ENCODE measurements at regions not wholly inside any gene's neighbourhood (a gene's known extent, or its start where the extent isn't known, plus 50 kb on each side); places are given as distances from the start of the nearest gene placed in this dataset.

DNA sequence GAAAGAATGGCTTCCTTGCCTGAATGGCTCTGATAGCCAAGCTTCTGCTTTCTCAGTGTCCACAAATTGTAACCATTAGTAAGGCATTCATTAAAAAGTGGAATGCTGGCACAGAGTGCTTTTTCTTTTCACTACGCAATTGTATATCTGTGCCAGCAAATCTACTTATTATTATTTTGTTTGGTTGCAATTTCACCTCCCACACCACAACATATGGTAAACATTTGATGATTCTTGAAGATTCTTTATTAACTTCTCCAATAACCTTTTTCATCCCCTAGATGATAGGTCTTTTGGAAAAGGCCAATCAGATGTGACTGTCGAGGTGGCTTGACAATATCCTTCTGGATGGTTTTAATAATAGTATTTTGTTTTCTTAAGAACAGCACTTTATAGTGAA, 234.1 kb downstream of the TMEM38B start:
- no peak overlapping the region for H4K5ac ChIP-seq (ENCODE audit: insufficient read length, low read depth, low read length)
- no peaks in the 10 kb centered on the region for H3K79me1 ChIP-seq (ENCODE audit: low read depth, low read length)
- no peaks in the 10 kb centered on the region for H3K27me3 ChIP-seq (replicated peaks in 1 of 4; ENCODE audit: control insufficient read depth in 3 of 4, extremely low read depth in 1 of 4, insufficient read depth in 3 of 4, low read length in 3 of 4)
- H3K4me1 ChIP-seq (replicated peaks in 1 of 4; ENCODE audit: control insufficient read depth in 3 of 4, insufficient read depth in 4 of 4, low read length in 3 of 4): no peaks in the 10 kb centered on the region
- no peak overlapping the region for H2AFZ ChIP-seq (ENCODE audit: low read length)
- H3K4me3 ChIP-seq (ENCODE audit: extremely low read depth in 1 of 4, insufficient read depth in 2 of 4, low read depth in 3 of 4, low read length in 4 of 4): no peak overlapping the region
- no peak overlapping the region for H4K91ac ChIP-seq (replicated peaks; ENCODE audit: insufficient read length, low read length)
- H4K8ac ChIP-seq (ENCODE audit: extremely low read depth, insufficient read depth, low read length): no peak overlapping the region
- no peak overlapping the region for H3K27ac ChIP-seq (ENCODE audit: low read depth, low read length)
- 86% methylated on average over 2 of the region's 2 CpGs; no CpG with 5 or more reads in 1 of the 2 experiments for WGBS, 2 experiments (ENCODE audit: extremely low coverage in 1 of 2, insufficient coverage in 1 of 2, insufficient read length in 1 of 2, insufficient replicate concordance in 2 of 2, low coverage in 1 of 2, low lambda C conversion rate in 2 of 2, missing lambda C conversion rate in 1 of 2)
- FAIRE-seq (no peak), DNase-seq (ENCODE audit: low read depth in 1 of 2, low spot score in 2 of 2) (no peak)
- no peak overlapping the region for H2BK20ac ChIP-seq (ENCODE audit: low read length)
- no peak overlapping the region for H2AK5ac ChIP-seq (ENCODE audit: low read depth, low read length)
- no peak overlapping the region for H2BK15ac ChIP-seq (ENCODE audit: low read length)
- H2BK120ac ChIP-seq (replicated peaks; ENCODE audit: low read depth, low read length): no peak overlapping the region
- no peak overlapping the region for H2BK12ac ChIP-seq (ENCODE audit: low read depth, low read length)
- CTCF ChIA-PET (ENCODE audit: partially characterized antibody): interaction anchor here (0.6 kb wide), 1 partner anchor 246 kb away, joined by 3 read pairs; no protein-coding TSS in a partner anchor
- POLR2A ChIA-PET (ENCODE audit: partially characterized antibody): no interaction called here
- H2BK5ac ChIP-seq (ENCODE audit: low read depth, low read length): no peak overlapping the region
- H3K79me2 ChIP-seq (ENCODE audit: control insufficient read depth in 1 of 2, insufficient read depth in 2 of 2, low read length in 2 of 2): no peaks in the 10 kb centered on the region
- H3K4ac ChIP-seq (replicated peaks; ENCODE audit: insufficient read length, low read depth, low read length): no peak overlapping the region
- no peak overlapping the region for H3K9ac ChIP-seq (replicated peaks in 1 of 4; ENCODE audit: extremely low read depth in 1 of 4, low read depth in 3 of 4, low read length in 3 of 4)
- no peak overlapping the region for H3K14ac ChIP-seq (ENCODE audit: insufficient read length)
- no peaks in the 10 kb centered on the region for H3K9me3 ChIP-seq (ENCODE audit: insufficient read depth in 2 of 2, low read depth in 1 of 2, low read length in 1 of 2)
- H3K23me2 ChIP-seq (ENCODE audit: low read depth, low read length): no peaks in the 10 kb centered on the region
- H3K23ac ChIP-seq (ENCODE audit: insufficient read length): no peak overlapping the region
- H4K20me1 ChIP-seq (replicated peaks in 1 of 2; ENCODE audit: control insufficient read depth in 1 of 2, insufficient read depth in 2 of 2, low read length in 2 of 2): no peaks in the 10 kb centered on the region
- H3K56ac ChIP-seq (replicated peaks; ENCODE audit: insufficient read length, low read depth, low read length): no peak overlapping the region
- TF ChIP-seq SIRT6 (IDR thresholded peaks at IDR 0.05; ENCODE audit: low read length): no peak
- no peak for TF ChIP-seq JUN (IDR thresholded peaks at IDR 0.05; ENCODE audit: low read depth, low read length)
- no peak for TF ChIP-seq SAP30 (IDR thresholded peaks at IDR 0.05; ENCODE audit: insufficient read depth, insufficient replicate concordance, low read length)
- no peak overlapping the region for H3K18ac ChIP-seq (ENCODE audit: extremely low read depth, low read length)
- no peak overlapping the region for H3K4me2 ChIP-seq (ENCODE audit: insufficient read depth in 1 of 2, low read depth in 2 of 2, low read length in 2 of 2)
- no peaks in the 10 kb centered on the region for H3K36me3 ChIP-seq (ENCODE audit: control insufficient read depth in 2 of 4, insufficient read depth in 4 of 4, low read length in 3 of 4)

Data from H1 (cell line).